ENCODE measurements at regions not wholly inside any gene's neighbourhood (a gene's known extent, or its start where the extent isn't known, plus 50 kb on each side); places are given as distances from the start of the nearest gene placed in this dataset.

DNA sequence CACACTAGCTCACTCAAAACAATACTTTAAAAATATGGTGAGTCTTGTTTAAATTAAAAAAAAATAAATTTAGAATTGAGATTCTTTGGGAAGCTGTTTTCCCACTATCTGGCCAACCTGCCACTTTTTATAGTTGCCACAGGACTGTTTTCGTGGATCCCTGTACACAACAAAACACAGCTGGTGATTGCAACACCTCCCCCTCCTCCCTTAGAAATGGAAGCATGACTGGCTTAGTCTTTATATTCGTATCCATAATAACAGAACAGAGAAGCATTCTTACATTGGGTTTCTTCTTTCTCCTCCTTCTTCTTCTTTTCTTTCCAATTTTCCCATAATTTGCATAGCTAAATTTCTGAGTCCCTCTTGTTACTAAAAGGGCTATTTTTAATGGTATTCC, 79.5 kb upstream of the GJB6 start:
- Histone ChIP-seq H3K36me3 (ENCODE audit: insufficient read depth, low read length) (no peaks in the 10 kb centered on the region), H3K4me1 (ENCODE audit: insufficient read depth, low read length) (no peaks in the 10 kb centered on the region), H3K27ac (ENCODE audit: low read depth in 1 of 2, low read length in 2 of 2) (no peak overlapping the region), H3K9me3 (ENCODE audit: control insufficient read depth in 1 of 2, insufficient read depth in 1 of 2, low read length in 2 of 2) (peaks cover 0 to 5% of the 10 kb centered on the region in 2 experiments), H3K4me3 (ENCODE audit: low read length) (no peak overlapping the region), H3K27me3 (ENCODE audit: control insufficient read depth in 1 of 2, insufficient read depth in 2 of 2, low read length in 2 of 2) (no peaks in the 10 kb centered on the region)
- TF ChIP-seq, protein P1, sequence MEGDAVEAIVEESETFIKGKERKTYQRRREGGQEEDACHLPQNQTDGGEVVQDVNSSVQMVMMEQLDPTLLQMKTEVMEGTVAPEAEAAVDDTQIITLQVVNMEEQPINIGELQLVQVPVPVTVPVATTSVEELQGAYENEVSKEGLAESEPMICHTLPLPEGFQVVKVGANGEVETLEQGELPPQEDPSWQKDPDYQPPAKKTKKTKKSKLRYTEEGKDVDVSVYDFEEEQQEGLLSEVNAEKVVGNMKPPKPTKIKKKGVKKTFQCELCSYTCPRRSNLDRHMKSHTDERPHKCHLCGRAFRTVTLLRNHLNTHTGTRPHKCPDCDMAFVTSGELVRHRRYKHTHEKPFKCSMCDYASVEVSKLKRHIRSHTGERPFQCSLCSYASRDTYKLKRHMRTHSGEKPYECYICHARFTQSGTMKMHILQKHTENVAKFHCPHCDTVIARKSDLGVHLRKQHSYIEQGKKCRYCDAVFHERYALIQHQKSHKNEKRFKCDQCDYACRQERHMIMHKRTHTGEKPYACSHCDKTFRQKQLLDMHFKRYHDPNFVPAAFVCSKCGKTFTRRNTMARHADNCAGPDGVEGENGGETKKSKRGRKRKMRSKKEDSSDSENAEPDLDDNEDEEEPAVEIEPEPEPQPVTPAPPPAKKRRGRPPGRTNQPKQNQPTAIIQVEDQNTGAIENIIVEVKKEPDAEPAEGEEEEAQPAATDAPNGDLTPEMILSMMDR (IDR thresholded peaks at IDR 0.05), result no peak
- intact Hi-C loops (cut with DNase I, micrococcal nuclease), result loop anchor here in 1 of 2 experiments (5.0 kb wide), 1 partner anchor 36 kb away; no protein-coding TSS in a partner anchor
- ChIA-PET CTCF (no interaction called here), POLR2A (interaction anchor here (0.6 kb wide), 1 partner anchor 61 kb away, joined by 3 read pairs; no protein-coding TSS in a partner anchor)
- H3K4me3 Mint-ChIP-seq, result no peak overlapping the region
- H3K4me1 Mint-ChIP-seq (ENCODE audit: low read depth), result no peaks in the 10 kb centered on the region
- no peaks in the 10 kb centered on the region for H3K27me3 Mint-ChIP-seq
- peaks cover 7% of the 10 kb centered on the region for H3K9me3 Mint-ChIP-seq
- no peaks in the 10 kb centered on the region for H3K36me3 Mint-ChIP-seq (ENCODE audit: low read depth)
- ATAC-seq (ENCODE audit: poor library complexity), result no peak
- no peak overlapping the region for H3K27ac Mint-ChIP-seq
- DNase-seq, result no peak

DNA sequence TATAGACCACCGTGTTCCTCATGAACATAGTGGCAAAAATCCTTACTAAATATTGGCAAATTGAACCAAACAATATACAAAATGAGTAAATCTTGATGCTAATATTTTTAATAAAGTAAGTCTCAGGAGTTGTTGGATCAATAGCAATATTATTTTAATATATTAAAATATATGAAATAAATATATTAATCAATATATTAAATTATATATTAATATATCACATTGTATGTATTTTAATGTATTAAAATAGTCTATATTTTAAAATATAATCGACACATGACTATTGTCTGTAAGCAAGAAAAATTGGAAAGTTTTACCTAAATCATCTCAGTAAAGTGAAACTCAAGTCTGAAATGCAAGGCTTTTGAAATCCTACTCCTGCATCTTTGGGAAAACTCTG, 78.9 kb upstream of the GJB6 start:
- ChIA-PET CTCF (no interaction called here), POLR2A (no interaction called here)
- no peaks in the 10 kb centered on the region for H3K4me1 ChIP-seq (ENCODE audit: insufficient read depth, low read length)
- H3K9me3 ChIP-seq (ENCODE audit: control insufficient read depth in 1 of 2, insufficient read depth in 1 of 2, low read length in 2 of 2), result peaks cover 0 to 5% of the 10 kb centered on the region in 2 experiments
- no peaks in the 10 kb centered on the region for H3K36me3 ChIP-seq (ENCODE audit: insufficient read depth, low read length)
- Mint-ChIP-seq H3K4me3 (no peak overlapping the region), H3K4me1 (ENCODE audit: low read depth) (no peaks in the 10 kb centered on the region), H3K9me3 (peaks cover 8% of the 10 kb centered on the region), H3K27ac (no peak overlapping the region), H3K27me3 (peaks cover 5% of the 10 kb centered on the region), H3K36me3 (ENCODE audit: low read depth) (no peaks in the 10 kb centered on the region)
- no peaks in the 10 kb centered on the region for H3K27me3 ChIP-seq (ENCODE audit: control insufficient read depth in 1 of 2, insufficient read depth in 2 of 2, low read length in 2 of 2)
- intact Hi-C loops (cut with DNase I, micrococcal nuclease), result loop anchor here in 1 of 2 experiments (5.0 kb wide), 1 partner anchor 36 kb away; no protein-coding TSS in a partner anchor
- DNase-seq (no peak), ATAC-seq (ENCODE audit: poor library complexity) (no peak)
- TF ChIP-seq, protein P1 (IDR thresholded peaks at IDR 0.05), result no peak
- H3K4me3 ChIP-seq (ENCODE audit: low read length), result no peak overlapping the region
- H3K27ac ChIP-seq (ENCODE audit: low read depth in 1 of 2, low read length in 2 of 2), result no peak overlapping the region

GRCh38 chr13:20306039-20306438, 73.9 kb upstream of the GJB6 start:
- Mint-ChIP-seq H3K9me3 (peaks cover 10% of the 10 kb centered on the region), H3K36me3 (ENCODE audit: low read depth) (no peaks in the 10 kb centered on the region), H3K27me3 (peaks cover 40% of the 10 kb centered on the region), H3K27ac (no peak overlapping the region), H3K4me1 (ENCODE audit: low read depth) (no peaks in the 10 kb centered on the region), H3K4me3 (no peak overlapping the region)
- intact Hi-C loops (cut with DNase I, micrococcal nuclease), result loop anchor here in 1 of 2 experiments (5.0 kb wide), 1 partner anchor 186 kb away; no protein-coding TSS in a partner anchor
- H3K36me3 ChIP-seq (ENCODE audit: insufficient read depth, low read length), result no peaks in the 10 kb centered on the region
- DNase-seq (no peak), ATAC-seq (ENCODE audit: poor library complexity) (no peak)
- ChIA-PET POLR2A (no interaction called here), CTCF (no interaction called here)
- H3K27ac ChIP-seq (ENCODE audit: low read depth in 1 of 2, low read length in 2 of 2), result no peak overlapping the region
- H3K9me3 ChIP-seq (ENCODE audit: control insufficient read depth in 1 of 2, insufficient read depth in 1 of 2, low read length in 2 of 2), result peaks cover 0 to 19% of the 10 kb centered on the region in 2 experiments
- H3K27me3 ChIP-seq (ENCODE audit: control insufficient read depth in 1 of 2, insufficient read depth in 2 of 2, low read length in 2 of 2), result peaks cover 17 to 19% of the 10 kb centered on the region in 2 experiments
- H3K4me1 ChIP-seq (ENCODE audit: insufficient read depth, low read length), result peaks cover 5% of the 10 kb centered on the region
- H3K4me3 ChIP-seq (ENCODE audit: low read length), result no peak overlapping the region
- TF ChIP-seq, protein P1 (IDR thresholded peaks at IDR 0.05), result no peak

All from CD4-positive, alpha-beta T cell (primary cell).